A549 (cell line): ENCODE measurements at regions not wholly inside any gene's neighbourhood (a gene's known extent, or its start where the extent isn't known, plus 50 kb on each side); places are given as distances from the start of the nearest gene placed in this dataset.

Experiments used
- CHD2 ChIP-seq: fragments of 150-350 bp; IDR thresholded peaks from 2 replicates; pipeline ENCODE4 v1.6.1; 2014; ENCODE audit warnings: low read length; ENCODE audit not compliant: partially characterized antibody
- CTCF ChIP-seq: fragments of >200 bp; sonication (Bioruptor Twin); formaldehyde crosslinking; IDR thresholded peaks from 3 replicates; pipeline ENCODE4 v1.5.1; 2016
- ELK1 ChIP-seq: fragments of 150-350 bp; IDR thresholded peaks from 2 replicates; pipeline ENCODE4 v1.6.1; 2014; ENCODE audit warnings: low read depth, mild to moderate bottlenecking, low read length
- MAFK ChIP-seq: fragments of 450-650 bp; IDR thresholded peaks from 2 replicates; pipeline ENCODE4 v1.6.1; 2014; ENCODE audit not compliant: partially characterized antibody
- MYC ChIP-seq: IDR thresholded peaks from 2 replicates; pipeline ENCODE4 v1.6.1; 2012; ENCODE audit warnings: mild to moderate bottlenecking, inconsistent platforms, low read length, improper control_type of control experiment, borderline replicate concordance
- NR3C1 ChIP-seq: fragments of >200 bp; sonication (Bioruptor Twin); formaldehyde crosslinking; IDR thresholded peaks from 3 replicates; pipeline ENCODE4 v1.6.1; 2017
- RAD21 ChIP-seq, 2 experiments: fragments of >200 bp in 1 of 2; sonication (Bioruptor Twin) in 1 of 2; formaldehyde crosslinking in 1 of 2; IDR thresholded peaks in 1 of 2; conservative IDR thresholded peaks in 1 of 2; 2 replicates in 1 of 2; 3 replicates in 1 of 2; pipeline ENCODE4 v1.6.1; 2012 to 2018; ENCODE audit warnings: inconsistent platforms in 1 of 2

GRCh38 chr1:59151860-59152259, 145.0 kb upstream of the FGGY start:
- no peak for TF ChIP-seq CTCF
- TF ChIP-seq RAD21 (conservative IDR thresholded peaks at IDR 0.05 in 1 of 2, IDR thresholded peaks at IDR 0.05 in 1 of 2), result no peak
- TF ChIP-seq NR3C1, result no peak
- TF ChIP-seq CHD2, result no peak
- TF ChIP-seq ELK1, result no peak
- TF ChIP-seq MYC, result no peak
- TF ChIP-seq MAFK, result no peak
